GM19328 (cell line): ENCODE measurements at regions not wholly inside any gene's neighbourhood (a gene's known extent, or its start where the extent isn't known, plus 50 kb on each side); places are given as distances from the start of the nearest gene placed in this dataset.
"Not testable (repeated sequence)": the region's sequence is repeated elsewhere in the genome, so short reads cannot be mapped to it uniquely, and the experiment has no call there.

ENCODE experiments used
- ATAC-seq: cut with Tn5 transposase; IDR thresholded peaks from one replicate; pipeline ENCODE4 v1.9.1; 2021; ENCODE audit warnings: mild to moderate bottlenecking, moderate library complexity; ENCODE audit not compliant: unreplicated experiment

GRCh38 chr17:74126179-74126900, 77.1 kb upstream of the RPL38 start:
- no peak for ATAC-seq

GRCh38 chr17:74126959-74127358, 76.5 kb upstream of the RPL38 start:
- no peak for ATAC-seq

DNA sequence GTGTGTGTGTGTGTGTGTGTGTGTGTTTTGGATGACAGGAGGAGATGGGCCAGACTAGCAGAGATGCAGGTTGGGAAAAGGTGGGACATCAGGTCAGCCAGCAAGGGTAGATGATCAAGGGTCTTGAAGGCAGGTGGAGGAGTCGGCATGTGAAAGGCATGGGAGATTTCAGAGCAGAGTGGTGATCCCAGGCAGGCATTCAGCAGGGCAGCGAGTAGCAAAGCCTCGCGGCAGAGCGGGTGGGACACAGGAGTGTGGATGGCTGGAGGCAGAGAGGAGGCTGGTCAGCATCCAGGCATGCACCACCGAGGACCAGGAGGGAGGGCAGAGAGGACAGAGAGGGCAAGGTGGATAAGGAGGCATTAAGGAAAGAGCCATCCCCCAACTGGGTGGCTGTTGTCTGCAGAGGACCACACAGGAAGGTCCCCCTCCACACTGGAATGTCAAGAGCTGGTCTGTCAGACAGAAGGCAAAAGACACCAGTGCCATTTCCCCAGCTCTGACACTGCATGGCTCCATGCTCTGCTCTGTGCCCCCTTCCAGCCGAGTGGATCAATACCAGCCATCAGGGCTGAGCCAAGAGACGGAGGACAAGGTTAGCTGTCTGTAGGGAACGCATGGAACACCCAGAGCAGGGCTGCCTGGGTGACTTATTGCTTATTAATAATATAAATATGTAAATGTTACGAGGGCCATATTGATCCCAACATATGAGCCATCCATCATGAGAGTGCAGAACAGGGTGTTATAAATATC, 74.8 kb upstream of the RPL38 start:
- no peak for ATAC-seq

DNA sequence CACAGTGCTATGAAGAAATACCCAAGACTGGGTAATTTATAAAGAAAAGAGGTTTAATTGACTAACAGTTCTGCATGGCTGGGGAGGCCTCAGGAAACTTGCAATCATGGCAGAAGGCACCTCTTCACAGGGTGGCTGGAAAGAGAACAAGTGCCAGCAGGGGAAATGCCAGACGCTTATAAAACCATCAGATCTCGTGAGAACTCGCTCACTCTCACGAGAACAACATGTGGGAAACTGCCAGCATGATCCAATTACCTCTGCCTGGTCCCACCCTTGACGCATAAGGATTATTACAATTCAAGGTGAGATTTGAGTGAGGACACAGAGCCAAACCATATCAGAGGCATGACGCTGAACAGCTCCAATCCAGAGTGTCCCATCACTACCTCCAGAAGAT, 73.7 kb upstream of the RPL38 start:
- ATAC-seq, result not testable (repeated sequence)

- ATAC-seq, result no peak
Observed at GRCh38 chr17:74130276-74130675, 73.2 kb upstream of the RPL38 start.

DNA sequence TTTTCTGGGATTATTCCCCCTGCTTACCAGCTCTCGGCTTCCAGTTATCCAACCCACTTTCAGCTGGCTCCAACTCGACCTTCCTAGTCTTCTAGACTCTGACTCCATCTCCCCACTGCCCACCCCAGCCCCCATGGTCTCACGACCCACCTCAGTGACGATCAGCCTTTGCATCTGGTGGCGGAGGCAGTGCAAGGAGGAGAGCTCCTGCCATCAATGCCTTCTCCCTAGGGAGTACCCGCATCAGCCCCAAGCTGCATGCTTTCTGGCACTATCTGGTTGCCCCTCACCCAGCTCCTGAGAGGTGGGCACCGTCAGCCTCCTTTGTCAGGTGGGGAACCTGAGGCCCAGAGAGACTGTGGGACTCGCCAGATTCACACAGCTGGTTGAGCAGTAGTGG, 72.6 kb upstream of the RPL38 start:
- ATAC-seq, result no peak

- ATAC-seq, result no peak
Observed at GRCh38 chr17:74132354-74132753, 71.1 kb upstream of the RPL38 start.

DNA sequence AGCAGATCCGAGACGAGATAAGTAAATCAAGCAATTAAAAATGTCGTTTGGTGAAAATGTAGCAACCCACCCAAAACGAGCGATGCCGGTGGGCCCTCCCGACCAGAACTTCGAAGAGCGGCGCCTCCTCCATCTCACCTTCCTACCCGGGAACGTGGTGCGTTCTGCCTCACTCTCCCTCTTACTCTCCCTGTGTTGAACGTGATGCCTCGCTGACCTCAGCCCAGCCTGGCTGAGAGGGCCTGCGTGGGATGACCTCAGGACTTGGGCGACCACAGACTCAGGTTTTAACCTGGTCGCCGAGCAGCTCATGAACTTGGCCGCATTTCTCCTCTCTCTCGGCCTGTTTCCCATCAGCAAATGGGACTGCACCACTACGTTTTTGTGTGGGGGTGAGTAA, 69.7 kb upstream of the RPL38 start:
- ATAC-seq, result no peak

DNA sequence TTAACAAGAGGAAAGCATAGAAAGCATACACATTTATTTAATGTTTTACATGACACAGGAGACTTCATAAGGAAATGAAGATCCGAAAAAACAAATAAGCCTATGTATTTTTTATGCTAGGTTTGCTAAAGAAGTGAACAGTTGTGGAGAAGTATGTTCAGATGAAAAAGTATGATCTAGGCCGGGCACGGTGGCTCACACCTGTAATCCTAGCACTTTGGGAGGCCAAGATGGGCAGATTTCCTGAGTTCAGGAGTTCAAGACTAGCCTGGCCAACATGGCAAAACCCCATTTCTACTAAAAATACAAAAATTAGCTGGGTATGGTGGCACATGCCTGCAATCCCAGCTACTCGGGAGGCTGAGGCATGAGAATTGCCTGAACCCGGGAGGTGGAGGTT, 69.2 kb upstream of the RPL38 start:
- ATAC-seq, result not testable (repeated sequence)

GRCh38 chr17:74134991-74135390, 68.5 kb upstream of the RPL38 start:
- ATAC-seq, result no peak

DNA sequence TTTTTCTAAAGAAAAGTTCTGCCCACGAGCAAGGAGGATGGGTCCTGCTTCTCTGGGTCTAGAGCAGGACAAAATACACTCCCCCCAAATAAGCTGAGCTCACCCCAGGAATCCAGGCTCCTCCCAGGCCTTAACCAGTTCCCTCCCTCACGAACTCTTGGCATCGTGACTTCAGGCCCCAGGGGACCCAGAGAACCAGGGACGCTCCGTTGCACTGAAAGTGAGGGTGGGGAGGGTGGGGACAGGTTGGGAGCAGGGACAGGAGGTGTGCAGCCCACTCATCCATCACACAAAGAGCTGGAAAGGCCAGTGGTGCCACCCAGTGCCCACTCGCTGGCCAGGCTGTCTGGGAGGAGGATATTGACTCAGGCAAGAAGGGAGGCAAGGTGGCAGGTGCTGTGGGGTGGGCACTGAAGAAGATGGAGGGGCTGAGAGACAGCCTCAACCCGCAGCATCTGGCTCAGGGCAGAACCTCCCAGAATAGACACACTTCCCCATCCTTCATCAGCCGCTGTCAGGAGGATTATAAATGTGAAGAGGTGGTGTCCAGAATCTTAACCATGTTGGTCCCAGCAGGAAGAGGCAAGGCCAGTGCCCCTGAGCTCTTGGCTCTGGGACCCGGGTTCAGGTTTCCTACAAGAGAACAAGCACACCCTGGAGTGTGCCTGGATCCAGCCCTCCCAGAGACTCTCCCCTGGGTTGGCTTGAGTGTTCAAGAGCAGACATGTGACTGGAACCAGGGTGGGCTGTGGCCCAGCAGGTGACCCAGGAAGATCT, 67.9 kb upstream of the RPL38 start:
- ATAC-seq, result no peak

DNA sequence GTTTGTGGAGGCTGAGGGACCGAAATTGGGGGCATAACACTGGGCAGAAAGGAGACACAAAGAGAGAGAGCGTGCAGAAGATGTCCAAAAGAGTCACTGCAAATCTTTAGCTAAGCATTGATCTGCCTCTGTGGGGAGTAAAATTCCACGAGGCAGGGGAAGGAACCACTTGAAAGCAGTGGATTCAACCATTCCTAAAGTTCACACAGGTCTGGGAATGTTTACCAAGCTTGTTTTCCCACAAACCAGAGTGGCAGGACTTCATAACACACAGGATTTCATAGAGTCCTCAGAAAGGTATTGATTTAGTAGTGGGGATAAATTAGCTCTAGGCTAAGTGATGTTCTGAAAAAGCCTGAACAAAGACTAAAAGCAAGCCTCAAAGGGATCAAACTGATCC, 66.1 kb upstream of the RPL38 start:
- no peak for ATAC-seq

DNA sequence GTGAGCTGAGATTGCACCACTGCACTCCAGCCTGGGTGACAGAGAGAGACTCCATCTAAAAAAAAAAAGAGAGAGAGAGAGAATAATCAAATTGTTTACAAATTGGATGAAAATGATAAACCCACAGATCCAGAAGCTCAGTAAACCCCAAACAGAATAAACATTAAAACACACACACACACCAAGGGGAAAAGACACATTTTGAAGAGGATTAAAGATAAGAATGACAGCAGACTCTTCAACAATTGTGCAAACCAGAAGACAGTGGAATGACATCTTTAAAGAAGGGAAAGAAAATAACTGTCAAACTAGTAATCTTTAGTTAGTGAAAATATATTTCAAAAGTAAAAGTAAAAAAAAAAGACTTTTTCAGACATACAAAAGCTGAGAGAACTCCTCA, 64.4 kb upstream of the RPL38 start:
- no peak for ATAC-seq

GRCh38 chr17:74140282-74140681, 63.2 kb upstream of the RPL38 start:
- ATAC-seq, result no peak

DNA sequence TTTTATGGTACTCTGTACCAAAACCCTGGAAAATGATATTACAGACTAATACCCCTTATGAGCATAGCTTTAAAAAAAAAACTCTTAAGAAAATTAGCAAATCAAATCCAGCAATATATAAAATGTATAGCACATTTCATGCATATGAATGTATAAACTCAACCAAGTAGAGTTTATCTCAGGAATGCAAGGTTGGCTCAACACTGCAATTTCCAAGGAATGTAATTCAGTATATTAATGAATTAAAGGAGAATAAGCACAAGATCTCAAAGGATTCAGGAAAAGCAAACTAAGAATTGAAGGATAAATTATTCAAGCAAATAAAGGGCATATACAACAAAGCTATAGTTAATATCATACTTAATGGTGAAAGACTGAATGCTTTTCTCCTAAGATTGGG, 61.9 kb upstream of the RPL38 start:
- no peak for ATAC-seq

- ATAC-seq, result not testable (repeated sequence)
Observed at GRCh38 chr17:74143318-74143717, 60.2 kb upstream of the RPL38 start.

GRCh38 chr17:74145756-74146155, 57.7 kb upstream of the RPL38 start:
- no peak for ATAC-seq

DNA sequence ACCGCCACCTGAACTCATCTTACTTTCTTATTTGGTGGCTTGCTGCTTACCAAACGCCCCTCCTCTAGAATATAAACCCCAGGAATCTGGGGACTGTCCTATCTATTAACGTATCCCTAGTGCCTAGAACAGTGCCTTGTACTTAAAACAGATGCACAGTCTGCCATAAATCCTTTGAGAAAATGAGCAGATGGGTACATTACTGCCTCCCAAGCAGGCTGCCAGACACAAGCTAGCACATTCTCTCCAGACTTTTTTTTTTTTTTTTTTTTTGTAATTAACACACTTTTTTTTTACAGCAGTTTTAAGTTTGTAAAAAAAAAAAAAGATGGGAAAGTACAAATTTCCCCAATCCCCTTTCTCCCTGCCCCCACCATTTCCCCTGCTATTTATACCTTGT, 57.3 kb upstream of the RPL38 start:
- ATAC-seq, result no peak

DNA sequence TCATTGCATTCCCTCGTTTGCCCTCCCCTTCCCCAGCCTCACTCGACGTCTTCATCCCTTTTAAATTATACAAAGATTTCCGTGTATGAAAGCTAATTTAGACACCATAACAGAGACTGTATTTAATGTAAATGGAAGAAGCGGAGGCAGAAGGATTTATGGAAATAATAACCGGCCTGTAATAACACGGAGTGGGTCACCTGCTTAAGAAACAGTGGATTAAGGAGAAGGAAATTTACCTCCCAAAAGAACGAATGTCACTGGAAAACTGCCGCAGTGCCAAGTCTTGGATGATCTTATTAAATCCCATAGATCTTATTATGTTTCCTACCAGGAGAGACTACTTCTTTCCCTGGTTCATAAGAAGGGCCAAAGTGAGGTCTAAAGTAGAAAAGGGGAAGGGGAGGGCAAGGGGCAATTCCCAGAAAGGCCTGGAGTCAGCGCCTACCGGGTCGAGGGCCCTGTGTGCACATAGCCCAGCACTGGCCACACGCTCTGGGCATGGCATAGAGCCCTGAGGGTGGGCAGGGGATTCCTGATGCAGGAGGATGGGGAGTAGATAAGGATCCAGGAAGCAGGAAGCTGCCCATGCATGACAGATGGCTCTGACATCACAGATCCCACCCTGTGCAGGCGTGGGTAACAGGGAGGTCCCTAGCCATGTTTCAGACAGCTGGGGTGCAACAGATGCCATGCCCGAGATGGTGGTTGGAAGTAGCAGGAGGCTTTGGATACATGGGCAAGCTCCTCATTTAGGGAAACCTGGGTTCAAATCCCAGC, 56.2 kb upstream of the RPL38 start:
- ATAC-seq, result no peak

DNA sequence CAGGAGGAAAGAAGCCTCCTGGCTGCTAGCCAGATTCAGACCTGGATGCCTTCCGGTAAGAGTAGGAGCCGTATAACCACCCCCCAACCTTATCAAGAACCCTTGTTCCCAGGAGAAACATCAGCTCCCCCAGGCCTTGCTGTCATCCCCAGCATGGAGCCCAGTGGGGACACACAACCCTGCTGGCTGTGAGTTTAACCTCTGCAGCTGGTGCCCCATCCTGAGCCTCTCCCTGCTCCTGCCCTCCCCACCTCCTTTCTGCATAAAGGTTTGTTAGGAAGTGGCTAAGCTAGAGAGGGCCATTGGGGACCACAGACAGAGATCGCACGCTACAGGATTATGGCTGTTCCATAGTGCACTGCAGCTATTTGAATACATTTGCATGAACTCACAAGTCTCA, 55.5 kb upstream of the RPL38 start:
- no peak for ATAC-seq

GRCh38 chr17:74148446-74148845, 55.0 kb upstream of the RPL38 start:
- ATAC-seq, result no peak
